ENCODE measurements at regions not wholly inside any gene's neighbourhood (a gene's known extent, or its start where the extent isn't known, plus 50 kb on each side); places are given as distances from the start of the nearest gene placed in this dataset.

DNA sequence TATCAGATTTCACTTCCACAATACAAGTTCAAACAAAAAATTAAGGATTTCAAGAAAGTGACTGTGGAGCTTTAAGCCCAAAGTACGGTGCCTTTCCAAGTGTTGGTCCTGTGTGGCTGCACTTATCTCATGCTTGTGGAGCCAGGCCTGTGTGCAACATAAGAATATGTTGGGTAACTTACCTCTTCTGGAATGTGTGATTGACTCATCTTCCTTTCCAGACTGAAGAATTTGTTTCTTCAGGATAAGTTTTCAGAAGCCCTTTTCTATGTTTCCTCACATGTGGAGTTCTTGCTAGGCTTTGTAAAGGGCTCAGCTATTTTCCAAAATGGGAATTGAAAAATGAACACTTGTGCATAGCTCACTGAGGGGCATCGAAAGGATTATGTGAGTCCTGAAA, 485.1 kb upstream of the PAPPA start:
- Histone ChIP-seq H3K9ac (ENCODE audit: low read length) (no peak overlapping the region), H3K9me3 (ENCODE audit: control insufficient read depth, insufficient read depth, low read depth, low read length) (no peaks in the 10 kb centered on the region), H3K4me1 (ENCODE audit: control insufficient read depth, insufficient read depth, low read length) (peaks cover 10% of the 10 kb centered on the region; the same call in 1 of the 2 replicates), H3K4me3 (ENCODE audit: low read depth, low read length) (no peak overlapping the region), H3K27ac (ENCODE audit: low read depth, low read length) (no peak overlapping the region), H3K27me3 (ENCODE audit: control insufficient read depth, insufficient read depth, low read length) (no peaks in the 10 kb centered on the region), H3K36me3 (ENCODE audit: control insufficient read depth, insufficient read depth, low read length) (no peaks in the 10 kb centered on the region)

DNA sequence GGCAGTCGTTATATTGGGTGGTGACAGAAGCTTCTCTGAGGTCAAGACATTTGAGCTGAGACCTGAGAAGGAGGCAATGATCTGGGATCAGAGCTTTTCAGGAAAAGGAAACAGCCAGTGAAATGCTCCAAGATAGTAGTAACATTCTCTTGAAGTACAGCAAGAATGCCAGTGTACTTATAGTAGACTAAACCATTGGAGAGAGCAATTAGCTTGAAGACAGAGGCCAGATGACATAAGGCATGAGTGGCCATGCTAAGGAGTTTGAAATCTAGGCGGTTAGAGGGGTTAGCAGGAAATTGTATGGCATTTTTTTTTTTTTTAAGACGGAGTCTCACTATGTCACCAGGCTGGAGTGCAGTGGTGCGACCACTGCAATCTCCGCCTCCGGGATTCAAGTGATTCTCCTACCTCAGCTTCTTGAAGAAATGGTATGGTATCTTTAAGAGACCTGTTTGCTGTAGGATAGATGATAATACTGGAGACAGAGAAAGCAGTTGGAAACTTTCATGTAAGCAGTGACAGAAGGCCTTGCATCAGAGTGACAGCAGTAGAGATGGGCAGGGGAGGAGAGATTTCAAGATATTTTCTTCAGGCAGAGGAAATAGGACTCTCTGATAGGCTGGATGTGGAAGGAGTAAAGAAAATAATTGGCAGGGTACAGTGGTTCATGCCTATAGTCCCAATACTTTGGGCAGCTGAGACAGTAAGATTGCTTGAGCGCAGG, 482.2 kb upstream of the PAPPA start:
- H3K36me3 ChIP-seq (ENCODE audit: control insufficient read depth, insufficient read depth, low read length), result no peaks in the 10 kb centered on the region
- no peak overlapping the region for H3K9ac ChIP-seq (ENCODE audit: low read length)
- H3K27ac ChIP-seq (ENCODE audit: low read depth, low read length), result no peak overlapping the region
- H3K4me1 ChIP-seq (ENCODE audit: control insufficient read depth, insufficient read depth, low read length), result peaks cover 10% of the 10 kb centered on the region; the same call in 1 of the 2 replicates
- no peaks in the 10 kb centered on the region for H3K27me3 ChIP-seq (ENCODE audit: control insufficient read depth, insufficient read depth, low read length)
- no peaks in the 10 kb centered on the region for H3K9me3 ChIP-seq (ENCODE audit: control insufficient read depth, insufficient read depth, low read depth, low read length)
- no peak overlapping the region for H3K4me3 ChIP-seq (ENCODE audit: low read depth, low read length)

DNA sequence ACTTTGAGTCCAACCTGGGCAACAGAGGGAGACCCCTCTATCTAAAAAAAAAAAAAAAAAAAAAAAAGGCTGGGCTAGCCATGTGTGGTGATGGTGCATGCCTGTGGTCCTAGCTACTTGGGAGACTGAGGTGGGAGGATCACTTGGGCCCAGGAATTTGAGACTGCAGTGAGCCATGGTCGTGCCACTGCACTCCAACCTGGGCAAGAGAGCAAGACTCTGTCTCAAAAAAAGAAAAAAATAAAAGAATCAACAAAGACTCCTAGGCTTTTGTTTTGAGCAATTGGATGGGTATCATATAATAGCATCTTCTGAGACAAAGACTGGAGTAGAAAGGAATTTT, 481.7 kb upstream of the PAPPA start:
- Histone ChIP-seq H3K4me3 (ENCODE audit: low read depth, low read length) (no peak overlapping the region), H3K27ac (ENCODE audit: low read depth, low read length) (no peak overlapping the region; the same call in 1 of the 2 replicates), H3K9ac (ENCODE audit: low read length) (no peak overlapping the region), H3K9me3 (ENCODE audit: control insufficient read depth, insufficient read depth, low read depth, low read length) (peaks cover 5% of the 10 kb centered on the region; the same call in 1 of the 2 replicates), H3K27me3 (ENCODE audit: control insufficient read depth, insufficient read depth, low read length) (no peaks in the 10 kb centered on the region), H3K4me1 (ENCODE audit: control insufficient read depth, insufficient read depth, low read length) (peaks cover 10% of the 10 kb centered on the region; the same call in 1 of the 2 replicates), H3K36me3 (ENCODE audit: control insufficient read depth, insufficient read depth, low read length) (no peaks in the 10 kb centered on the region)

DNA sequence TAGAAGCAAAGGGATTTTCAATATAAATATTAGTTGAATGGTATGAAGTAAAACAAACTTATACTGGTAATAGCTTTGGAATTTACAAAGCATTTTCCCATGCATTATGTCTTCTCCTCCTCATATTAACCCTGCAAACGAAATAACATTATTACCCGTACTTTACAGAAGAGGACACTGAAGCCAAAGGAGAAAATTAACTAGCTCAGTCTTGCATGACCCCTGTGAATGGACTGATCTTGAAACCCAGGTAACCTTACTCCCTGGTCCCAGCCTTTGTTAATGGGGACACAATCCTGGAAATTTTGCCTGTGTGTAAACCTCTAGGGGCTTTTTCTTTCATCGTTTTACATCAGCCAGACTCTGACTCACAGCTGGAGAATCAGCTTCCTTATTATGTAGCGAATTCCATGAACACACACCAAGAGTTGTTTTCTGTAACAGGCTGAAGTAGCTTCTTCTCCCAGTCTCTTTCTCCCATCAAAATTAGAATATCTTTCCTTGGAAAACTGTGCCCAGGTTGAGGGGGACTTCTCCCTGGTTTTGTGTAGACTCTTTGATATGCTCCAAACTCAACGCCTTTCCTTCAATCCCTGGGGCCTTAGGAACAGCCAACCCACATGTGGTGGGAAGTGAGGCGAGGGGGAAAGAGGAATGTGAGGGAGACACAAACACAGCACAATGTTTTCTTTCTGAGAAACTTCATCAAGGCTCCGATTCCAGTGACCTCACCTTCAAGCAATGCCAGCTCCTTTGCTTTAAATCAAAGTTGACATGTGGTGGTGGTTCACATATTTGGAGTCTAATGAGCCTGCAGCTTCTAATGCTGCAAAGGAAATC, 480.9 kb upstream of the PAPPA start:
- H3K36me3 ChIP-seq (ENCODE audit: control insufficient read depth, insufficient read depth, low read length), result no peaks in the 10 kb centered on the region
- peak overlapping the region; percentile 51; the same call in 1 of the 2 replicates for H3K27ac ChIP-seq (ENCODE audit: low read depth, low read length)
- no peak overlapping the region for H3K4me3 ChIP-seq (ENCODE audit: low read depth, low read length)
- H3K9me3 ChIP-seq (ENCODE audit: control insufficient read depth, insufficient read depth, low read depth, low read length), result peaks cover 8% of the 10 kb centered on the region; the same call in 1 of the 2 replicates
- peak overlapping the region; percentile 35 for H3K9ac ChIP-seq (ENCODE audit: low read length)
- peaks cover 10% of the 10 kb centered on the region; the same call in 1 of the 2 replicates for H3K4me1 ChIP-seq (ENCODE audit: control insufficient read depth, insufficient read depth, low read length)
- no peaks in the 10 kb centered on the region for H3K27me3 ChIP-seq (ENCODE audit: control insufficient read depth, insufficient read depth, low read length)

DNA sequence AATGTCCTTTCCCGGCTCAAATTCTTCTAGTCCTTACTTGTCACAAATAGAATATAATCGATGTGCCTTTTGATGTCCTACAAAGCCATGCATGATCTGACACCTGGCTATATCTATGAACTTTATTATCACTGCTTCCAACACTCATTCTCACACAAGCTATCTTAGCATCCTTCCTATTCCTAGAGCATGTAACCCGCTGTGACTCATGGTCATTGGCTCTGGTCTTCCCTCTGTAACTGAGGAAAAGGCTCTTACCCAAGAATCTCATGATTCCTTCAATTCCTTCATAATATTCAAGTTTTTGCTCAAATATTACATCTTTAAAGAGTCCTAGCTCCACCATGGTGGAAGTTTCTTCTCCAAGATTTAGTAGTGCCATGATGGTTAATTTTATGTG, 480.0 kb upstream of the PAPPA start:
- Histone ChIP-seq H3K4me1 (ENCODE audit: control insufficient read depth, insufficient read depth, low read length) (peaks cover 10% of the 10 kb centered on the region; the same call in 1 of the 2 replicates), H3K27ac (ENCODE audit: low read depth, low read length) (peak overlapping the region; percentile 17; the same call in 1 of the 2 replicates), H3K9ac (ENCODE audit: low read length) (no peak overlapping the region), H3K27me3 (ENCODE audit: control insufficient read depth, insufficient read depth, low read length) (no peaks in the 10 kb centered on the region), H3K36me3 (ENCODE audit: control insufficient read depth, insufficient read depth, low read length) (no peaks in the 10 kb centered on the region), H3K9me3 (ENCODE audit: control insufficient read depth, insufficient read depth, low read depth, low read length) (peaks cover 8% of the 10 kb centered on the region; the same call in 1 of the 2 replicates), H3K4me3 (ENCODE audit: low read depth, low read length) (no peak overlapping the region)

DNA sequence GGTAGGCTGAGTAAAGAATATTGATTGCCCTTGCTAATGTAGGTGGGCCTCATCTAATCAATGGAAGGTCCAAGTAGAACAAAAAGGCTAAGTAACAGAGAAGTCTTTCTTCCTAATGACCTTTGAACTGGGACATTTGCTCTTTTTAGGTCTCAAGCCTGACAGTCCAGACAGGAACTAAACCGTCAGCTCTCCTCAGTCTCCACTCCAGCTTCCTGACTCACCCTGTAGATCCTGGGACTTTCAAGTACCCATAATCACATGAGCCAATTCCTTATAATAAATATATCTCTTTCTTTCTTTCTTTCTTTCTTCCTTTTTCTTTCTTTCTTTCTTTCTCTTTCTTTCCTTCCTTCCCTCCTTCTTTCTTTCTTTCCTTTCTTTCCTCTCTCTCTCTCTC, 479.5 kb upstream of the PAPPA start:
- H3K27ac ChIP-seq (ENCODE audit: low read depth, low read length), result no peak overlapping the region
- H3K36me3 ChIP-seq (ENCODE audit: control insufficient read depth, insufficient read depth, low read length), result no peaks in the 10 kb centered on the region
- no peaks in the 10 kb centered on the region for H3K27me3 ChIP-seq (ENCODE audit: control insufficient read depth, insufficient read depth, low read length)
- peaks cover 10% of the 10 kb centered on the region; the same call in 1 of the 2 replicates for H3K4me1 ChIP-seq (ENCODE audit: control insufficient read depth, insufficient read depth, low read length)
- H3K9ac ChIP-seq (ENCODE audit: low read length), result no peak overlapping the region
- H3K9me3 ChIP-seq (ENCODE audit: control insufficient read depth, insufficient read depth, low read depth, low read length), result peaks cover 8% of the 10 kb centered on the region; the same call in 1 of the 2 replicates
- H3K4me3 ChIP-seq (ENCODE audit: low read depth, low read length), result no peak overlapping the region

DNA sequence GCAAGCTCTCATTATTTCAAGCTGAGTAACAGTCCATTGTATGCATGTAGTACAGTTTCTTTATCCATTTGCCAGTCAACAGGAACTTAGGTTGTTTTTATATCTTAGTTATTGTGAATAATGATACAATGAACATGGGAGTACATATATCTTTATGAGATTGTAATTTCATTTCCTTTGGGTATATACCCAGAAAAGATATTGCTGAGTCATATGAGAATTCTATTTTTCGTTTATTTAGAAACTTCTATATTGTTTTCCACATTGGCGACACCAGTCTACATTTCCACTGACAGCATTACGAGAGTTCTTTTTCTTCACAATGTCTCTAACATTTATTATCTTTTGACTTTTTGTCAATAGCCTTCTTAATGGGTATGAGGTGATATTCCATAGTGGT, 477.8 kb upstream of the PAPPA start:
- no peak overlapping the region for H3K9ac ChIP-seq (ENCODE audit: low read length)
- H3K27ac ChIP-seq (ENCODE audit: low read depth, low read length), result no peak overlapping the region
- H3K27me3 ChIP-seq (ENCODE audit: control insufficient read depth, insufficient read depth, low read length), result no peaks in the 10 kb centered on the region
- peaks cover 8% of the 10 kb centered on the region; the same call in 1 of the 2 replicates for H3K9me3 ChIP-seq (ENCODE audit: control insufficient read depth, insufficient read depth, low read depth, low read length)
- no peaks in the 10 kb centered on the region for H3K36me3 ChIP-seq (ENCODE audit: control insufficient read depth, insufficient read depth, low read length)
- no peak overlapping the region for H3K4me3 ChIP-seq (ENCODE audit: low read depth, low read length)
- H3K4me1 ChIP-seq (ENCODE audit: control insufficient read depth, insufficient read depth, low read length), result peaks cover 10% of the 10 kb centered on the region; the same call in 1 of the 2 replicates

DNA sequence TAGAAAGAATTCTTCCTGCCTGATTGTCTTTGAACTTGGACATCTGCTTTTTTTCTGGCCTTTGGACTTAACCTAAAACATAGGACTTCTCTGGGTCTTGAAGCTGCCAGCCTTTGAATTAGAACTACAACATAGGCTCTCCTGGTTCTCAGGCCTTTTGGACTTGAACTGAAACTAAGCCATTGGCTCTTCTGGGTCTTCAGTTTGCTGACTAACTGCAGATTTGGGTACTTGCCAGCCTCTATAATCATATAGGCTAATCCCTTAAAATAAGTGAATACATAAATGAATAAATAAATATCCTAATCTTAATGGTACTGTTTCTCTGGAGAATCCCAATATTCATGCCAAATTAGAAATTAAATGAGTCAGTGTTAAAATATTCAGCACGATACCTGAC, 473.4 kb upstream of the PAPPA start:
- no peaks in the 10 kb centered on the region for H3K4me1 ChIP-seq (ENCODE audit: control insufficient read depth, insufficient read depth, low read length)
- no peak overlapping the region for H3K27ac ChIP-seq (ENCODE audit: low read depth, low read length)
- no peaks in the 10 kb centered on the region for H3K36me3 ChIP-seq (ENCODE audit: control insufficient read depth, insufficient read depth, low read length)
- H3K9ac ChIP-seq (ENCODE audit: low read length), result no peak overlapping the region
- no peaks in the 10 kb centered on the region for H3K27me3 ChIP-seq (ENCODE audit: control insufficient read depth, insufficient read depth, low read length)
- peaks cover 8% of the 10 kb centered on the region; the same call in 1 of the 2 replicates for H3K9me3 ChIP-seq (ENCODE audit: control insufficient read depth, insufficient read depth, low read depth, low read length)
- no peak overlapping the region for H3K4me3 ChIP-seq (ENCODE audit: low read depth, low read length)

DNA sequence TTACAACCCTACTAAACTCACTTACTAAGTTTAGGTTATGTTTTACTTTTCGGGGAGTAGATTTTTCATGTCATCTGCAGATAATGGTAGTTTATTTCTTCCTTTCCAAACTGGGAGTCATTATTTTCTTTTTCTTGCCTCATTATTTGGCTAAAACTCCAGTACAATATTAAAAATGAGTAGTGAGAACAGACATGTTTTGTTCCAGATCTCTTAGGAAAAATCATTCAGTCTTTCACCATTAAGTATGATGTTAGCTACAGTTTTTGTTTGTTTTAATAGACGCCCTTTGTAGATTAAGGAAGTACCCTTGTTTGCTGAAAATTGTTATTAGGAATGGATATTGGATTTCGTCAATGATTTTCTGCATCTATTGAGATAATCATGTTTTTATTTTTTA, 472.0 kb upstream of the PAPPA start:
- Histone ChIP-seq H3K4me1 (ENCODE audit: control insufficient read depth, insufficient read depth, low read length) (no peaks in the 10 kb centered on the region), H3K27me3 (ENCODE audit: control insufficient read depth, insufficient read depth, low read length) (no peaks in the 10 kb centered on the region), H3K4me3 (ENCODE audit: low read depth, low read length) (no peak overlapping the region), H3K36me3 (ENCODE audit: control insufficient read depth, insufficient read depth, low read length) (no peaks in the 10 kb centered on the region), H3K27ac (ENCODE audit: low read depth, low read length) (no peak overlapping the region), H3K9me3 (ENCODE audit: control insufficient read depth, insufficient read depth, low read depth, low read length) (peaks cover 7% of the 10 kb centered on the region; the same call in 1 of the 2 replicates), H3K9ac (ENCODE audit: low read length) (no peak overlapping the region)

DNA sequence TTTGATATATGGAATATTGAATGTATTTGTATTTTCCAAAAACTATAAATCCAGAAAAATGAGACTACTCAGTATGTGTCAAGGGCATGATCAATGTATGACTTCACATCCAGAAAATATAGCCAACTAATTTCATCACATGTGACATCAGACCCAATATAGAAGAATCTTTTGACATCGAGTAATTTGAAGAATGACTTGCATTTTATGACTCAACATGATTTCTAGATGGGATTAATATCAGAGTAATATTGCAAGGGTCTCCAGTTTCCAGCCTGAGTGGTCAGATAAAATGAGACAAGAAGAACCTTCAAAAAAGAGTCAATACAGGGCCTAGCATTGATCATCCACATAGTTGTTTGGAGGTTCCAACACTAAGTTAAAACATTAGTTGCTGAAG, 467.5 kb upstream of the PAPPA start:
- Histone ChIP-seq H3K9ac (ENCODE audit: low read length) (no peak overlapping the region), H3K4me1 (ENCODE audit: control insufficient read depth, insufficient read depth, low read length) (no peaks in the 10 kb centered on the region), H3K27ac (ENCODE audit: low read depth, low read length) (no peak overlapping the region), H3K9me3 (ENCODE audit: control insufficient read depth, insufficient read depth, low read depth, low read length) (no peaks in the 10 kb centered on the region), H3K4me3 (ENCODE audit: low read depth, low read length) (no peak overlapping the region), H3K27me3 (ENCODE audit: control insufficient read depth, insufficient read depth, low read length) (no peaks in the 10 kb centered on the region), H3K36me3 (ENCODE audit: control insufficient read depth, insufficient read depth, low read length) (no peaks in the 10 kb centered on the region)

DNA sequence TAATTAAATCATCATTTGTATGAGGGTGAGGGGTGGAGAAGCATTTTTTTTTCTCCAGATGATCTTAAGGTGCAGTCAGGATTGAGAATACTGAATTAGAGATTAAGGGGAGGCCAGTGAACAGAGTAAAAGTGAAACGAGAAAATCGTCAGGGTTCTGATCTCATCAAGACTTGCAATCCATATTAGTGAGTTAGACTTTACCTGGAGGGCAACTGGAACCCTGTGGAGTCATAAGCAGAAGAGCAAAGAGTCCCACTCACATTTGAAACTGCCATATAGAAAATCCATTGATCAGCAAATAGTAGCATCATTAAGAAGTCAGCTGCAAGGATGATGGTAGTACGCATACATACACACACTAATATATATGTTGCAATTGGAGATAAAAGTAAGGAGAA, 466.2 kb upstream of the PAPPA start:
- Histone ChIP-seq H3K4me3 (ENCODE audit: low read depth, low read length) (no peak overlapping the region), H3K9ac (ENCODE audit: low read length) (no peak overlapping the region), H3K27me3 (ENCODE audit: control insufficient read depth, insufficient read depth, low read length) (no peaks in the 10 kb centered on the region), H3K36me3 (ENCODE audit: control insufficient read depth, insufficient read depth, low read length) (no peaks in the 10 kb centered on the region), H3K9me3 (ENCODE audit: control insufficient read depth, insufficient read depth, low read depth, low read length) (no peaks in the 10 kb centered on the region), H3K27ac (ENCODE audit: low read depth, low read length) (no peak overlapping the region), H3K4me1 (ENCODE audit: control insufficient read depth, insufficient read depth, low read length) (no peaks in the 10 kb centered on the region)

Measured in HUES6 (cell line).